GM21515 (cell line): ENCODE measurements at regions not wholly inside any gene's neighbourhood (a gene's known extent, or its start where the extent isn't known, plus 50 kb on each side); places are given as distances from the start of the nearest gene placed in this dataset.

Experiments
- ATAC-seq: cut with Tn5 transposase; IDR thresholded peaks from one replicate; pipeline ENCODE4 v1.9.1; 2021; ENCODE audit not compliant: unreplicated experiment

- no peak for ATAC-seq
These were observed 136.8 kb upstream of the EPHA4 start for GRCh38 chr2:221708902-221709301.

DNA sequence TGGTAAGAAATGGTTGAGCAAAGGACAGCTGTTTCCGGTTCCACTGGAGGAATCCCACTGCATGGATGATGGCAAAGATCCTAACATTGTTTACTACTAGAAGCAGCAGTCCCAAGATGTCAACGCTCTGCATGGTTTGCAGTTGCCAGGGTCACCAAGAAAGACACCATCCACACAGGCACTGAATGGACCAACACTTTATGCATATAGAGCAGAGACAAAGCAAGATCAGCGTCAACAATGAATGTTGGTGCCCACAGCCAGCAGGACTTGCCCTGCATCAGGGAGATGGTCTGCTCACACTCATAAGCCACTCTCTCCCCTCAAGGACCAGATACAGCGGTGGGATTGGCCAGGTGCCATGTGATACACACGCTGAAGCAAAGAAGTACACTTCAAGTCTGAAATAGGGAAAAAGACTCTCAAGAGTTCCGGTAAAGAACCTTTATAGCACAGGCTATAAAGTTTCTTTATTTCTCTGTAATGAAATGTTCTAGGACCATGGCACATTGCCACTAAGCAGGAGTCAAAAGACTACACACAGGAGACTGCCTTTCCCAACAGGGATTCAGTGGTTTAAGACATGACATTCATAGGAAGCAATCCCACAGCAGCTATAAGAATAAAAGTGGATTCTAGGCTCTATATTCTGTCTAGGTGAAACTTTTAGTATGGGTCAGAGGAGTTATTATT lies 133.2 kb upstream of the EPHA4 start:
- ATAC-seq = no peak

- ATAC-seq = no peak
These were observed 132.3 kb upstream of the EPHA4 start for GRCh38 chr2:221704442-221704841.

DNA sequence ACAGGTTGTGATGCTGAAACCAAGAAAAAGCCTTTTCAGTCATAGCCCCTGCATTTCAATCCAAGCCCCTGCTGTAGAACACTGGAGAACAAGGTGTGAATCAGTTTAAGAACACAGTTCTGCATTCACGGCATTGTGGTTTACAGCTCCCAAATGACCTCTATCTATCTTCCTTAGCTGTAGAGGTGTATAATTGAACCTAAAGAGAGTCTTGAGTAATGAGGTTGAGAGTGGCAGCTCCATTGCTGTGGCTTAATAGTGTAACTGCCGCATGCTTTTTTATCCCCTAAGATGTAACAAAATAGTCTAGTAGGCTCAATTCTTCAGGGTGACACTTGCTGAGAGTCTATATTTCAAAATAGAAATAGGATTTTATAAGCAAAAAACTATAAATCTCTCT lies 121.3 kb upstream of the EPHA4 start:
- no peak for ATAC-seq

- ATAC-seq = no peak
These were observed 119.5 kb upstream of the EPHA4 start for GRCh38 chr2:221691571-221691970.

GRCh38 chr2:221689140-221689539 lies 117.0 kb upstream of the EPHA4 start:
- no peak for ATAC-seq

DNA sequence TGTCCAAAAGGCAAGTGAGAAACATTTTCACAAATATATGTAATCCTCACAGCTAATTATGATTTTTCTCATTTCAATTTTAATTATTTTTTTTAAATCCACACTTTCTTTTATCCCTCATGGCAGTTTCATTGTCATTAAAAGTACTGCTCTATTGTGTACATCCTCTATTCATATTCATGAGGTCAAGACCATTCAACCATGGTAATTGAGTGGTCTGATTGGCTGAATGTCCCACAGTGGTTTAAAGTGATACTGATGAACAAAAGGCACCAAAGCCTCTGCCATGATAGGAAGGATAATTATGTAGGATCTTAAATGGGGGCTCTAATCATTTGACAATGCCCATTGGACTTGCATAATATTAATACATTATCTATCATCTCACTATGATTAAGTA lies 108.4 kb upstream of the EPHA4 start:
- ATAC-seq = no peak

- ATAC-seq = no peak
These were observed 105.6 kb upstream of the EPHA4 start for GRCh38 chr2:221677688-221678087.

DNA sequence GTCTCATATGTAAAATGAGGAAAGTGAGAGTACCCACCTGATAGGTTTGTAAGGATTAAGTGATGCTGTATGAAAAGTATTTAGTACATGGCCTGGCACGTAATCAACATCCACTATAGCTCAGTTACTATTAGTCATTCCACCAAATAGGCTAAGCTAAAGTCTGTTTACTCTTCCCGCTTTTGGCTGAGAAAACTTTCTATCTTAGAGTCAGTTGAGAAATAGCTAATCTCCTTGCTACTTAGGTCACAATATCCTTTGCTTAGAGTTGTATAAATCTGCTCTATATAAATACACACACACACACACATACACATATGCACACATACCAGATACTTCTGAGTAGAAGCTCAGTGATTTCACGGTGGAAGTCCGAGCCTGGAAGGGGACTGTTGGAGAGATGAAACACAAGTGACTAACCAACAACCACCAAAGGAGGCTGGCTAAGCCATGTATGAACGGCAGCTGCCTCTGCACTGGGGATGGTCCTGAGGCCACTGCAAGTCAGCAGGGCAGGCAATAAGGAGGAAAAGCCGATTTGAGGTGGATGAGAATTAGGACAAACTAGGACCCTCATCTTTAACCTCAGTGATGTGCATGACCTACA lies 104.6 kb upstream of the EPHA4 start:
- no peak for ATAC-seq

GRCh38 chr2:221675201-221675908 lies 103.3 kb upstream of the EPHA4 start:
- no peak for ATAC-seq

DNA sequence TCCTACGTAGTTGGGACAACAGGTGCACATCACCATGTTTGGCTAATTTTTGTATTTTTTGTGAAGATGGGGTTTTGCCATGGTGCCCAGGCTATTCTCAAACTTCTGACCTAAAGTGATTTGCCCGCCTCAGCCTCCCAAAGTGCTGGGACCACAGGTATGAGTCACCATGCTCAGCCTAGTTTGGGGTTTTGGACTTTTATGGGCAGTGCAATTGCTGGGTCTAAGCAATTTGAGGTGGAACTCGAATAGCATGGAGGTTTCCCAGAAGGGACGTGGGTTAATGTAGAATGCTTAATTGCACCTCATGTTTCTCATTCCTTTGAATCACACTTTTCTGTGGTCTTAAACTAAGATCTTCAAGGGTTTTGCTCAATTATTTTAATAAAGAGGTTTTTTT lies 102.3 kb upstream of the EPHA4 start:
- no peak for ATAC-seq

- ATAC-seq = no peak
These were observed 101.1 kb upstream of the EPHA4 start for GRCh38 chr2:221673248-221673647.

GRCh38 chr2:221671515-221671914 lies 99.4 kb upstream of the EPHA4 start:
- no peak for ATAC-seq

DNA sequence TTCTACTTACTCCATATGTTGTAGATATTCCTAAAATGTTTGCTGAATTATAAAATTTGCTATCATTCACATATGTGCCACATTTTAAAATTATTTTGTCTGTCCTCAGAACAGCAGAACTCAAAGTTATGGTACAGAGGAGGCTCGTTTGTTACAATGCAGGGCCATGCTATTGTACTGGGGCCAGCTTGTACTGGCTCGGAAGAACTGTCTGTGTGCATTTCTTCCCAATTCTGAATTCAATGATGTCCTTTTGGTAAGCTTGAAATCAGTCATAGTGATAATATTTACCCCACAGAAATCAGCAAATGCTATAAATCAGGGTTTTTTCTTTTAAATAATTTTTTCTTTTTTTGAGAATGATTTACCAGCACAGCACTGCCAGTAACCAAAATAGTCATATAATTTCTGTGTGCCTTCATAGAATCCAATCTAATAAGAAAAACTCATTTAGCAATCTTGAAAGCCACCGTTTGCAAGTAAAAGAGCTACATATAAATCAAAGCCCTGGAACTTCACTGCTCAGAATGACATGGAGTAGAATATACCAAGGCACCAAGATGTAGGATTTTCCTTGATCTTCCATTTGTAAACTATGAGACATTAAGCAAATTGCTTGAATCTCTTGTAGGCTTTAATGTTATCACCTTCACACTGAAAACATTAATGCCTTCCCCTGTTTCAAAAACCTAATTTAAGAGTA lies 90.7 kb upstream of the EPHA4 start:
- ATAC-seq = no peak

- ATAC-seq = no peak
These were observed 85.7 kb upstream of the EPHA4 start for GRCh38 chr2:221657806-221658205.

- no peak for ATAC-seq
These were observed 83.2 kb upstream of the EPHA4 start for GRCh38 chr2:221655300-221655699.

GRCh38 chr2:221653182-221653581 lies 81.1 kb upstream of the EPHA4 start:
- ATAC-seq = no peak

GRCh38 chr2:221649051-221649775 lies 77.1 kb upstream of the EPHA4 start:
- no peak for ATAC-seq

GRCh38 chr2:221642447-221642846 lies 70.3 kb upstream of the EPHA4 start:
- ATAC-seq = no peak

DNA sequence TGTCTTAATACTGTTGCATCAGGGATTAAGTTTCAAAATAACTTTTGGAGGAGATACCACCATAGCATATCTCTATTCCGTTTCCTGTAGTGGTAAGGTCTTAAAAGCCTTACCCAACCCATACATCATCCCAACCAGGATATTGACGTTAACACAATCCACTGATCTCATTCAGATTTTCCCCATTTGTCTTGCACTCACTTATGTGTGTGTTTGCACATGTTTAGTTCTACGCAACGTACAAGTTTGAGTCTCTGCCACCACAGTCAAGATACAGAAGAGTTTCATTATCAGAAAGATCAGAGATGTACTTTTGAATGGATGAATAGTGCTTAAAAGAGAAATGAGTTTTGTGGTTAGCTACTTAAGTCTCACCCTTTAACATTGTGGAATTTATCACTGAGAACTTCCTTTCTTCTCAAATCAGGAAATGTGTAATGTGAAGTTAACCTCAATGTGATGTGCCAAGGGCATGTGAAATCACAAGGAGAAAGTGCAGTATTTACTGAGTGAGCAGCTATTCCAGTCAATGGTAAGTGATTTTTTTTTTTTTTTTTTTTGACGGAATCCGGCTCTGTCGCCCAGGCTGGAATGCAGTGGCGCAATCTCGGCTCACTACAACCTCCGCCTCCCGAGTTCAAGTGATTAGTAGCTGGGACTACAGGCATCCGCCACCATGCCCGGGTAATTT lies 69.2 kb upstream of the EPHA4 start:
- ATAC-seq = no peak

DNA sequence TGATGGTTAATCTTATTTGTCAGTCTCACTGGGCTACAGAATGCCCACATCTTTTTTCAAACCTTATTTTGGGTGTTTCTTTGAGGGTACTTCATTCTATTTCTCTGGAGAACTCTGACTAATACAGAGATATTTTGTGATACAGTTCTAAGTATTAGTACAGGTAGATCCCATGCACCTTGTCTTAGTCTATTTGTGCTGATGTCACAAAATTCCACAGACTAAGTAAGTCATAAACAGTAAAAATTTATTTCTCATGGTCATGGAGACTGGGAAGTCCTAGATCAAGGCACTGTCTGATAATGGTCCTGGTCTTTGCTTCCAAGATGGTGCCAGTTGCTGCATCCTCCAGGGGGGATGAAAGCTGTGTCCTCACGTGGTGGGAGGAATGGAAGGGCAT lies 68.6 kb upstream of the EPHA4 start:
- no peak for ATAC-seq
